ENCODE measurements at regions not wholly inside any gene's neighbourhood (a gene's known extent, or its start where the extent isn't known, plus 50 kb on each side); places are given as distances from the start of the nearest gene placed in this dataset.
"Not testable (repeated sequence)": the region's sequence is repeated elsewhere in the genome, so short reads cannot be mapped to it uniquely, and the experiment has no call there.

- TF ChIP-seq CTCF (conservative IDR thresholded peaks at IDR 0.05; ENCODE audit: low read depth, low read length); EZH2 (IDR thresholded peaks at IDR 0.05; ENCODE audit: borderline replicate concordance, low read depth, low read length, poor library complexity, severe bottlenecking): not testable (repeated sequence)
Measured at GRCh38 chr4:11066584-11066983, 362.1 kb downstream of the HS3ST1 start.

All from A673 (cell line).